Stimulated activated effector memory CD8-positive, alpha-beta T cell treated with anti-CD3 and anti-CD28 coated beads, Interleukin-12 subunit alpha, Interleukin-12 subunit beta, amount 100 ng/mL, for 72 hours (primary cell): ENCODE measurements at regions not wholly inside any gene's neighbourhood (a gene's known extent, or its start where the extent isn't known, plus 50 kb on each side); places are given as distances from the start of the nearest gene placed in this dataset.

Source experiments
- ATAC-seq: fragments of 150-1000 bp; cut with Tn5 transposase; 2 replicates; pipeline ENCODE4 v1.10.0; 2021
- DNase-seq, 2 donors: peaks; one replicate each; pipeline ENCODE4 v3.0.0; 2021 to 2022; ENCODE audit warnings: low spot score in 2 of 2
- H3K27ac Mint-ChIP-seq: one replicate; pipeline ENCODE4 v1.8.0; 2022; ENCODE audit warnings: mild to moderate bottlenecking, mixed read lengths
- H3K36me3 Mint-ChIP-seq: one replicate; pipeline ENCODE4 v1.8.0; 2022; ENCODE audit warnings: mild to moderate bottlenecking, mixed read lengths
- H3K4me1 Mint-ChIP-seq: one replicate; pipeline ENCODE4 v1.8.0; 2022; ENCODE audit warnings: mixed read lengths
- H3K4me3 Mint-ChIP-seq: one replicate; pipeline ENCODE4 v1.8.0; 2022; ENCODE audit warnings: mild to moderate bottlenecking, mixed read lengths
- H3K9me3 Mint-ChIP-seq: one replicate; pipeline ENCODE4 v1.8.0; 2022; ENCODE audit warnings: mixed read lengths

GRCh38 chr11:134468796-134469195 lies 56.8 kb upstream of the B3GAT1 start:
- no peak overlapping the region for H3K4me3 Mint-ChIP-seq

GRCh38 chr11:134468081-134468668 lies 56.1 kb upstream of the B3GAT1 start:
- Mint-ChIP-seq H3K4me3 (no peak overlapping the region), H3K9me3 (no peaks in the 10 kb centered on the region), H3K36me3 (no peaks in the 10 kb centered on the region)

More at GRCh38 chr11:134468796-134469195, 56.8 kb upstream of the B3GAT1 start:
- Mint-ChIP-seq H3K36me3 (no peaks in the 10 kb centered on the region), H3K4me1 (no peaks in the 10 kb centered on the region), H3K27ac (no peak overlapping the region), H3K9me3 (no peaks in the 10 kb centered on the region)
- DNase-seq (no peak), ATAC-seq (no peak)

DNA sequence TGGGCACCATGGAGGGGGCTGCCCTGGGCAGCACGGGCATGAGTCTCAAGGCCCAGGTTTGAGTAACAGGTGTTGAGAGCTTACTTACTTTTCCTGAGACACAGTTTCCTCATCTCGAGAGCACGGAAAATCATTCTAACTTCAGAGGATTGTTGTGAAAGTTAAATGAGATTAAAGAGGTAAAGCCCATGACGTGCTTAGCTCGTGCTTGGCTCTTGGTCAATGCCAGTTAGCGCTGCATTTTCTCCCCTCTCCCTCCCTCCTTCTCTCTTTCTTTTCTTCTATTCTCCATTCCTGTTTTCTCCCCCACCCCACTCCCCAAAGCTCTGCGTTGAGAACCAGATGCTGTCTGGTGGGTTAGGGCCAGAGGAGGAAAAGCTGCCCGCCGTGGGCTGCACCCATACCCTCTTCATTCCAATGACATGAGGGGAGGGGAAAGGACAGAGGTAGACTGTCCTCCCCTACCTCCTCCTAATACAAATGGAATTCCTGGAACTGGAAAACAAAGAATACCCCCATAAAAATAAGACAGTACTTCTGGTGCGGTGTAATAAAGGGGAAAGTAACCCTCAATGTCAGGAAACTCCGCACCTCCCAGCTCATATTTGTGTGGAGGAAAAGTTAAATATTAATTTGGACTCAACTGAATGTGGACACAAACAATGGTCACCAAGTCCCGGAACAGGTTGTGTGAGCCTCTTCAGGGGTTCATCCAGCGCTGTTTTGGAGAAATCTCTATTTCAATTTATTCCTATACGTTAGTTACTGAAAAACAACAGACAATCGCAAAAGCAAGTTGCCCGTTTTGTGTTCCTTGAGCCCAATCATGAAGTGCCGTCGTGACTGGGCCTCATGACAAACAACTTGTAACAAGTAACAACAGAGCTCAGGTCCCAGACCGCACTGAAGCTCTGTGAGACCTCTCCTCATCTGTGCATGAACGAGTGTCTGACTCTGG lies 54.8 kb upstream of the B3GAT1 start:
- no peak overlapping the region for H3K27ac Mint-ChIP-seq
- DNase-seq (no peak), ATAC-seq (no peak)
- H3K36me3 Mint-ChIP-seq = no peaks in the 10 kb centered on the region
- no peaks in the 10 kb centered on the region for H3K4me1 Mint-ChIP-seq
- no peak overlapping the region for H3K4me3 Mint-ChIP-seq
- no peaks in the 10 kb centered on the region for H3K9me3 Mint-ChIP-seq

More at GRCh38 chr11:134468081-134468668, 56.1 kb upstream of the B3GAT1 start:
- Mint-ChIP-seq H3K4me1 (no peaks in the 10 kb centered on the region), H3K27ac (no peak overlapping the region)
- DNase-seq (no peak), ATAC-seq (no peak)

- Mint-ChIP-seq H3K4me1 (no peaks in the 10 kb centered on the region), H3K27ac (no peak overlapping the region)
Observed at GRCh38 chr11:134466156-134466555, 54.1 kb upstream of the B3GAT1 start.

GRCh38 chr11:134464981-134465730 lies 53.1 kb upstream of the B3GAT1 start:
- Mint-ChIP-seq H3K4me1 (no peaks in the 10 kb centered on the region), H3K36me3 (no peaks in the 10 kb centered on the region), H3K4me3 (no peak overlapping the region), H3K9me3 (no peaks in the 10 kb centered on the region), H3K27ac (no peak overlapping the region)
- ATAC-seq (no peak), DNase-seq (no peak)

More at GRCh38 chr11:134466156-134466555, 54.1 kb upstream of the B3GAT1 start:
- Mint-ChIP-seq H3K36me3 (no peaks in the 10 kb centered on the region), H3K9me3 (no peaks in the 10 kb centered on the region), H3K4me3 (no peak overlapping the region)
- ATAC-seq (no peak), DNase-seq (no peak)

DNA sequence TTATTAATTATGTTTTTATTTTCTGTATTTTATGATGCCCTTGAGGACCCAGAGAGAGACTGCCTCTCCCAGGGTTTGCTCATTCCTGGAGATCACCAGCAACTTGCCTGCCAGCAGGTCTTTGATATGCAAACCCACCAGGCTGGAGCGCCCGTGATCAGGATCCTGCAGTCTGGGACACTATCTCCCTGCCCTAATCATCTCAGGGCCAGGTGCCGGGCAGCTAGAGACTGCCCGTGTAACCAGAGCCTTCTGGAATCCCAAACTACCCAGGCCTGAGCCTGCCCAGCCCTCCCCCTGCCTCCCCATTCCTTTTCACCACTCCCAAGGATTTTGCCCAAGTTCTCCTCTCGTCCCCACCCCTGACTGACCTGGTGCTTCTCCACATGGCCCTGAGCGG lies 52.2 kb upstream of the B3GAT1 start:
- Mint-ChIP-seq H3K4me3 (no peak overlapping the region), H3K4me1 (no peaks in the 10 kb centered on the region), H3K27ac (no peak overlapping the region), H3K9me3 (no peaks in the 10 kb centered on the region), H3K36me3 (no peaks in the 10 kb centered on the region)
- ATAC-seq (no peak), DNase-seq (no peak)

DNA sequence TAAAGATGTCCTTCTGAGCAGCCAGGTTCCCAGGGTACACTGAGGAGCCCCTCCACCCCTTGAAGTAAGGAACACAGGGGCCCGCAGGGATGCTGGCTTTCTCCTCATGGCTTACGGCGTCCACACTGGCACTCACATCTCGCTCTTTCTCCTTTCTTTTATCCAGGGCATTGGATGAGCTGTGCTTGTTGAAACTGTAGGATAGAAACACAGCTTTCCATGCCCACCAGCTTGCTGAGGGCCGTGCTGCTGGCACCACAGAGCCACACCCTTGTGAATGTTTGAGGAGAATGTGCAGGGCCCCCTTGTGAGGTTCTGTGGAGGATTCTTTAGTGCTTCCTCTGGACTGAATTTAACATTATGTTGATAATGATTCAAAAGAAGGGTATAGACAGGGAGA lies 51.7 kb upstream of the B3GAT1 start:
- DNase-seq = no peak
- Mint-ChIP-seq H3K9me3 (no peaks in the 10 kb centered on the region), H3K4me3 (no peak overlapping the region), H3K36me3 (no peaks in the 10 kb centered on the region), H3K27ac (no peak overlapping the region), H3K4me1 (no peaks in the 10 kb centered on the region)
- ATAC-seq = no peak
